ENCODE measurements at regions not wholly inside any gene's neighbourhood (a gene's known extent, or its start where the extent isn't known, plus 50 kb on each side); places are given as distances from the start of the nearest gene placed in this dataset.

DNA sequence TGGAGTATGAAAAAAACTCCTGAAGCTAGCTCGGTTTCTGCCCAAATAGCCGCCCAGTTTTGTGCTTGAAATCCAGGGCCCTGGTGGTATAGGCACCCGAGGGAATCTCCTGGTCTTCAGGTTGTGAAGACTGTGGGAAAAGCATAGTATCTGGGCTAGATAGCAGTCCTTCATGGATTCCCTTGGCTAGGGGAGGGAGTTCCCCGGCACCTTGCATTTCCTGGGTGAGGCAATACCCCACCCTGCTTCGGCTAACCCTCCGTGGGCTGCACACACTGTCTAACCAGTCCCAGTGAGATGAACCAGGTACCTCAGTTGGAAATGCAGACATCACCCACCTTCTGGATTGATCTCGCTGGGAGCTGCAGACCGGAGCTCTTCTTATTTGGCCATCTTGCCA lies 184.5 kb upstream of the SLC35B3 start:
- TF ChIP-seq POLR2A (IDR thresholded peaks at IDR 0.05; ENCODE audit: low read length), result no peak
- no peak for TF ChIP-seq GATA1 (IDR thresholded peaks at IDR 0.05; ENCODE audit: low read depth, low read length)
